ENCODE measurements at regions not wholly inside any gene's neighbourhood (a gene's known extent, or its start where the extent isn't known, plus 50 kb on each side); places are given as distances from the start of the nearest gene placed in this dataset.

- H3K27me3 ChIP-seq, result no peaks in the 10 kb centered on the region
- DNase-seq, result no peak
- H3K36me3 ChIP-seq, result no peaks in the 10 kb centered on the region
- WGBS, 2 donors (ENCODE audit: low coverage in 1 of 2), result 89 to 100% methylated on average over 1 of the region's 1 CpG
- no peak overlapping the region for H3K4me3 ChIP-seq
- TF ChIP-seq CTCF (IDR thresholded peaks at IDR 0.05) (no peak), POLR2AphosphoS5 (IDR thresholded peaks at IDR 0.05) (no peak), POLR2A (IDR thresholded peaks at IDR 0.05) (no peak), EP300 (IDR thresholded peaks at IDR 0.05; ENCODE audit: low read depth) (no peak)
- no peaks in the 10 kb centered on the region for H3K9me3 ChIP-seq
- no peaks in the 10 kb centered on the region for H3K4me1 ChIP-seq
- in situ Hi-C loops (cut with MboI; ENCODE audit: low pct_ligation_motif_present in 1 of 4, low pct_unique_long_range_greater_than_20kb in 1 of 4, low sequenced_read_pairs in 3 of 4), result no loop called here
- H3K27ac ChIP-seq, result no peak overlapping the region
- intact Hi-C loops (cut with DNase I; ENCODE audit: low total_unique reads), result no loop called here
Observed at GRCh38 chr9:106432631-106433030, 430.3 kb upstream of the ZNF462 start.

GRCh38 chr9:106438928-106439327, 424.0 kb upstream of the ZNF462 start:
- no peaks in the 10 kb centered on the region for H3K9me3 ChIP-seq
- WGBS, 2 donors (ENCODE audit: low coverage in 1 of 2), result 44 to 85% methylated on average over 3 of the region's 3 CpGs
- H3K36me3 ChIP-seq, result no peaks in the 10 kb centered on the region
- H3K4me3 ChIP-seq, result no peak overlapping the region
- H3K27ac ChIP-seq, result no peak overlapping the region
- H3K4me1 ChIP-seq, result no peaks in the 10 kb centered on the region
- intact Hi-C loops (cut with DNase I; ENCODE audit: low total_unique reads), result no loop called here
- no peak for DNase-seq
- H3K27me3 ChIP-seq, result no peaks in the 10 kb centered on the region
- in situ Hi-C loops (cut with MboI; ENCODE audit: low pct_ligation_motif_present in 1 of 4, low pct_unique_long_range_greater_than_20kb in 1 of 4, low sequenced_read_pairs in 3 of 4), result no loop called here
- TF ChIP-seq CTCF (IDR thresholded peaks at IDR 0.05) (no peak), POLR2A (IDR thresholded peaks at IDR 0.05) (no peak), EP300 (IDR thresholded peaks at IDR 0.05; ENCODE audit: low read depth) (no peak), POLR2AphosphoS5 (IDR thresholded peaks at IDR 0.05) (no peak)

- H3K27ac ChIP-seq, result no peak overlapping the region
- no peak for DNase-seq
- H3K9me3 ChIP-seq, result no peaks in the 10 kb centered on the region
- intact Hi-C loops (cut with DNase I; ENCODE audit: low total_unique reads), result no loop called here
- H3K36me3 ChIP-seq, result no peaks in the 10 kb centered on the region
- TF ChIP-seq EP300 (IDR thresholded peaks at IDR 0.05; ENCODE audit: low read depth) (no peak), POLR2AphosphoS5 (IDR thresholded peaks at IDR 0.05) (no peak), CTCF (IDR thresholded peaks at IDR 0.05) (no peak), POLR2A (IDR thresholded peaks at IDR 0.05) (no peak)
- no peaks in the 10 kb centered on the region for H3K27me3 ChIP-seq
- WGBS, 2 donors (ENCODE audit: low coverage in 1 of 2), result 49 to 78% methylated on average over 3 of the region's 3 CpGs
- in situ Hi-C loops (cut with MboI; ENCODE audit: low pct_ligation_motif_present in 1 of 4, low pct_unique_long_range_greater_than_20kb in 1 of 4, low sequenced_read_pairs in 3 of 4), result no loop called here
- no peak overlapping the region for H3K4me3 ChIP-seq
- H3K4me1 ChIP-seq, result no peaks in the 10 kb centered on the region
Observed at GRCh38 chr9:106441283-106441682, 421.7 kb upstream of the ZNF462 start.

GRCh38 chr9:106443520-106443919, 419.4 kb upstream of the ZNF462 start:
- Histone ChIP-seq H3K9me3 (no peaks in the 10 kb centered on the region), H3K27me3 (no peaks in the 10 kb centered on the region), H3K36me3 (no peaks in the 10 kb centered on the region), H3K4me3 (no peak overlapping the region), H3K4me1 (no peaks in the 10 kb centered on the region), H3K27ac (no peak overlapping the region)
- in situ Hi-C loops (cut with MboI; ENCODE audit: low pct_ligation_motif_present in 1 of 4, low pct_unique_long_range_greater_than_20kb in 1 of 4, low sequenced_read_pairs in 3 of 4) (no loop called here), intact Hi-C loops (cut with DNase I; ENCODE audit: low total_unique reads) (no loop called here)
- 60 to 70% methylated on average over 1 of the region's 1 CpG for WGBS, 2 donors (ENCODE audit: low coverage in 1 of 2)
- no peak for TF ChIP-seq CTCF (IDR thresholded peaks at IDR 0.05)
- TF ChIP-seq EP300 (IDR thresholded peaks at IDR 0.05; ENCODE audit: low read depth), result no peak
- TF ChIP-seq POLR2AphosphoS5 (IDR thresholded peaks at IDR 0.05), result no peak
- TF ChIP-seq POLR2A (IDR thresholded peaks at IDR 0.05), result no peak
- no peak for DNase-seq
